HG03196 (cell line): ENCODE measurements at regions not wholly inside any gene's neighbourhood (a gene's known extent, or its start where the extent isn't known, plus 50 kb on each side); places are given as distances from the start of the nearest gene placed in this dataset.
"Not testable (repeated sequence)": the region's sequence is repeated elsewhere in the genome, so short reads cannot be mapped to it uniquely, and the experiment has no call there.

Source experiments
- ATAC-seq: cut with Tn5 transposase; IDR thresholded peaks from one replicate; pipeline ENCODE4 v1.9.1; 2021; ENCODE audit not compliant: unreplicated experiment

DNA sequence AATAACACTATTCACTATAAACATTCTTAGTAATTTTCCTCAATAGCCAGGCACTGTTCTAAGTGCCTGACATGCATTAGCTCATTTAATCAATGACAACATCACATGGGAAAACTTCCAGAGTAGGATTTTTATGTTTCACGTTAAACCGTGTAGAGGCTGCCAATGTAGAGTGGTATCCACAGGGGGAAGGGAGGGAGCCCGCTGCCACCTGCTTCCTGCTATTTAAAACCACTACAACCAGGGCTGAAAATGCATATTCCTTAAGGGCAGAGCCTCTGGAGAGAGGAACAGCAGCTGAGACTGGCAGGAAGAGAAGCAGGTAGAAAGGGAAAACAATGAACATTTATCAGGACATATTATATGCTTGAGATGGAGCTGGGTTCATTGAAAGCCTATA, 684.3 kb upstream of the AUTS2 start:
- ATAC-seq = no peak

- ATAC-seq = no peak
Observed at GRCh38 chr7:68917041-68917651, 681.1 kb upstream of the AUTS2 start.

GRCh38 chr7:68918621-68919020, 679.7 kb upstream of the AUTS2 start:
- ATAC-seq = no peak

DNA sequence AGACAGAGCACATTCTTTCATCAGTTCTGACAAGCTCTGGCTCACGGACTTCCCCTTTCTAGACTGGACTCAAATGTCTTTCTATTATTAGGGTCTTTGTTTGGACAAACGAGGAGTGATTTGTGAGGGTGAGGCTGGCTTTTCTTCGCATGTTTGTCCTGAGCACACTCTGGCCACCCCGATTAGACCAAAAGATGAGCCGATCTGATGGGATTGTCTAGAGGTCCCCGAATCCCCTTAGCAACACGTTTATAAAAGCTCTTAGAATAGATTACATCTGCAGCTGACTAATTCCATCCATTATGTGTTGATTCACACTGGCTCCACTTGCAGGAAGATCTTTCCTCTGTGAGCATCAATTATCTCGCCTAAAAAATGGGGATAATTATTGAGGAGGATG, 675.4 kb upstream of the AUTS2 start:
- ATAC-seq = no peak

DNA sequence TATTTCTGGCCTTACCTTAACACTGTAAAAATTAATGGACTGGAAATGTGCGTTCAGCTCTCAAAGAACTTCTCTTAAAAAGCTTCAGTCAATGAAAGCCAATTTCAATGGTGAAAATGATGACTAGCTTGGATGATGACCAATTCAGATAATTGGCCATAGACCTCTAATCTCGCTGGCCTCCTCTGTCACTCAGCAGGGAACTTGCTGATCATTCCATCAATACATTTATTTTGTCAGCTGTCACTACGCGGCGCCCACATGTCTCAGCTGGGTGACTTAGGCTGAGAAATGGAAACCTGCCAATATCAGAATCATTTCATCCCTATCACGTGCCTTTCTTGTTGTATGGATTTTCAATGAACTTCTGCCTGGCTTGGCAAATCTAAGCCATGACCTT, 673.0 kb upstream of the AUTS2 start:
- ATAC-seq = no peak

GRCh38 chr7:68929781-68930261, 668.5 kb upstream of the AUTS2 start:
- no peak for ATAC-seq

- ATAC-seq = no peak
Observed at GRCh38 chr7:68936471-68937035, 661.7 kb upstream of the AUTS2 start.

- no peak for ATAC-seq
Observed at GRCh38 chr7:68938151-68938550, 660.1 kb upstream of the AUTS2 start.

DNA sequence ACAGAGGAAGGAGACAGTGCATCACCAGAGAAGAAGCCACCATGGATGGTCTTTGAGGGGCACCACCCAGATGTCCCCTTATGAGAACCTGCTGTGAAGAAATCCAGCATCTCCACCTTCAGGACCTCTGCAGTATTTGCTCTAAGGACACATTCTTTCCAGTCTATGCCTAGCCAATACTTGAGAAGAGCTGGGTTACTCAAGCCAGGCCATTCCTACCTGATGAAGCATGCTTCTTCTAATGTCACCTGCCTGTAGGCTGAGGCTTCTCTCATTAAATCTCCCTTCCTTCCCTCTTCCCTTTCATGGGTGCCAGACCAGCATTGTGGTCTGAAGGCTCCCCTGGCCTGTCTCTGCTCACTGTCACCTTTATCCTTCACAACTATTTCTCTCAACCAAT, 654.5 kb upstream of the AUTS2 start:
- ATAC-seq = no peak

DNA sequence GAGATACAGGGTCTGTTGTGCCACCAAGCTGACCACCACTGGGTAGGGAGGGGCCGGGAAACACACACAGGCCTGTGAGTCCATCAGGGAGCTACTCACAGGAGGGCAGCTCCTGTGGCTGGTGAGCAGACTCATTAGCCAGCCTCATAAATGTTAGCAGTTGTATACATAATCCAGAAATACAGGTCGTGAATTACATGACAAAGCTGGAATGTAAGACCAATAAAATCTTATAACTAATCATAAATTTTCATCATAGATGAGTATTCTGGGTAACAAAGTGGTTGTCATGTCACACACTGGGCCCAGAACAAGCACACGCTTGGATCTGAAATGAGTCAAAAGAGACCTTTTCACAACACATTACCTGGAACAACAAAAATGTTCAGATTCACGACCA, 642.6 kb upstream of the AUTS2 start:
- ATAC-seq = no peak

DNA sequence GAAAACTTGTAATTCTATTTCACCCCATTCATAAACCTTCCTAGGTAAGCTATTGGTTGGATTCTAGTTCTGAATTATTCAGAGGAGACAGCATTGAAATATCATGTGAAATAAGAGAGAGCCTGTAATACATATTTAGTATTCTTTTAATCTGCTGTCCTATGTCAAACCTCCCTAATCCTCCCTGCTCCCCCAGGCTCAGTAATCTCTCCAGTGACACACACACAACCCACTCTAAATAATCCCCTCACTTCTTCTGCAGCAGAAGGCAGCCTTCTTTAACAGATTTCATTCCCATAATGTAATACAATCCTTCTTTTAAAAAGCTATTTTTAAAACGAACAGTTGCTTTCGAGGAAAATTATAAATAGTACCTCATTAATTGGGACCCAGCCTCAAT, 639.7 kb upstream of the AUTS2 start:
- no peak for ATAC-seq

- ATAC-seq = no peak
Observed at GRCh38 chr7:68963552-68963951, 634.7 kb upstream of the AUTS2 start.

- ATAC-seq = no peak
Observed at GRCh38 chr7:68964060-68964459, 634.2 kb upstream of the AUTS2 start.

- no peak for ATAC-seq
Observed at GRCh38 chr7:68965351-68965750, 632.9 kb upstream of the AUTS2 start.

- ATAC-seq = no peak
Observed at GRCh38 chr7:68967598-68967997, 630.7 kb upstream of the AUTS2 start.

- ATAC-seq = no peak
Observed at GRCh38 chr7:68969571-68969970, 628.7 kb upstream of the AUTS2 start.

DNA sequence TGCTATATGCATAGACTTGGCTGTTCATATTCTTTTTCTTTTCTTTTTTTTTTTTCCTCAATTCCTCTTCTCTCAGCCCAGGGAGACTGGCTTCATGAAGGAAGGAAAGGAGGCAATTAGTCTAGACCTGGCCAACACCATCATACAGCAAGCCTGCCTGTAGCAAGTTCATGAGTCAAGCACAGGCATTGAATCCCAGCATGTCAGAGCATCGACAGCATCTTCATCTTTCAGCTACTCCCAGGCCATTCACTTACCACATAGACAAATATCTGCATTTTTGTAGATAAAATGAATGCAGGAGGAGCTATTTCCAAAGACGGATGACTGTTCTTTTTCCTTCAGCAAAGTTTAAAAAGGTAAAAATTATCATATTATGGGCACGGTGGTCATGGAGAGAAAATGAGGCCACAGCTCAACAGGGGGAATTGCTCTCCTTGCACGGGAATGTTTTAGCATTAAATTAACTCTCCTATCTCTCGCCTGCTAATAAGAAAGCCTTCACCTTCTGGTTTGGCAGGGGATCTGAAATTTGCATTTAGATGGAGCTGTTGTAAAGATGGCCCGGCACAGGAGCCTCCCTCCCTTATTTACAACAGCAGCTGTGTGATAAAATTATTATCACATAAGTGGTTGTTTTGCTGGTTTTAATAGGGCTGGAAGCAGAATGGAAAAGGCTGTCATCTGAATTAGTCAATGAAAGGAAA, 626.5 kb upstream of the AUTS2 start:
- ATAC-seq = no peak

- no peak for ATAC-seq
Observed at GRCh38 chr7:68977385-68978055, 620.8 kb upstream of the AUTS2 start.

- ATAC-seq = no peak
Observed at GRCh38 chr7:68978710-68979109, 619.6 kb upstream of the AUTS2 start.

DNA sequence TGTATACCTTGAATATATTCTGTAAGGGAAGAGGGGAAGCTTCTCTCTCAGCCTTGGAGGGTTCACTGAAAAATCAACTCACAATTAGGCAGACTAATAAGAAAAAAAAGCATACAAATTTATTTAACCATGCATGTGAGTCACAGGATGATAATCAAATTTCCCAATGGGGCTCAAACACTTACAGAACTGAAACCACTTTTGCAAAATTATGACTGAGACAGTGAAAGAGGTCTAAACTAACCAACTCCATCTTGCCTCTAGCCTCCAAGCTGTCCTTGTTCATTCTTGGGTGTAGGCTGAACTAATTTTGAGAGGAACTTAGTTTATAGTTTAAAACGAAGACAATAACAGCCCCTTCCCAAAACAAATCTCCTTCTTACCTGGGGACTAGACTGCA, 618.3 kb upstream of the AUTS2 start:
- no peak for ATAC-seq

GRCh38 chr7:68980432-68980831, 617.8 kb upstream of the AUTS2 start:
- ATAC-seq = not testable (repeated sequence)

DNA sequence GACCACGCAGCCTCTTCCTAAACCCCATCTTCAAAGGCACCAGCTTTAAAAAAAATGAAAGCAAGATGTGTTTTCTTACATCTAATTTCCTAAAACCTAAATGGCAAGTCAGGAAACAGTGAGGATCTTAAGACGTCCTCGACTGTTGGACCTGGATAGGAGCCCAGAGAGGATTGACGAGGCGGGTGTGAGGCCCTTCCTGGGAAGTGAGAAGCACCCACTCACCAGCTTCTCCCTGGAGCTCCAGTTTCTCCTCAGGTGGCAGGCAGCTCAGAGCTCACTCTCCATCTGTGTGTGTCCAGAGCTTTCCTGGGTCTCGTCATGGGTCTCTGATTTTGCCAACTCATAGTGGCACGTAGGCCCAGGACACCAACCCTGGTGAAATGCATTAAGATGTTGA, 614.0 kb upstream of the AUTS2 start:
- no peak for ATAC-seq
